Effector memory CD4-positive, alpha-beta T cell (primary cell): ENCODE measurements at regions not wholly inside any gene's neighbourhood (a gene's known extent, or its start where the extent isn't known, plus 50 kb on each side); places are given as distances from the start of the nearest gene placed in this dataset.

Experiments used
- DNase-seq, 3 donors: peaks; one replicate each; pipeline ENCODE4 v3.0.0-alpha.2; 2020
- H3K27ac ChIP-seq: 2 replicates; pipeline ENCODE4 v1.7.0; 2013; ENCODE audit warnings: mild to moderate bottlenecking, low read length, moderate library complexity; ENCODE audit not compliant: insufficient read depth, poor library complexity, severe bottlenecking
- H3K27me3 ChIP-seq: replicated peaks from 2 replicates; pipeline ENCODE4 v1.7.0; 2013; ENCODE audit warnings: mild to moderate bottlenecking, low read length; ENCODE audit not compliant: insufficient read depth, control insufficient read depth, poor library complexity, severe bottlenecking
- H3K36me3 ChIP-seq: 2 replicates; pipeline ENCODE4 v1.7.0; 2013; ENCODE audit warnings: mild to moderate bottlenecking, low read length, moderate library complexity; ENCODE audit not compliant: control insufficient read depth, insufficient read depth
- H3K4me1 ChIP-seq: 2 replicates; pipeline ENCODE4 v1.7.0; 2013; ENCODE audit warnings: low read length, mild to moderate bottlenecking; ENCODE audit not compliant: control insufficient read depth, insufficient read depth, poor library complexity, severe bottlenecking
- H3K4me3 ChIP-seq: 2 replicates; pipeline ENCODE4 v1.7.0; 2013; ENCODE audit warnings: low read length, low read depth, mild to moderate bottlenecking; ENCODE audit not compliant: insufficient read depth, poor library complexity, severe bottlenecking
- H3K9me3 ChIP-seq: 2 replicates; pipeline ENCODE4 v1.7.0; 2013; ENCODE audit warnings: mild to moderate bottlenecking, low read length, moderate library complexity; ENCODE audit not compliant: control insufficient read depth

DNA sequence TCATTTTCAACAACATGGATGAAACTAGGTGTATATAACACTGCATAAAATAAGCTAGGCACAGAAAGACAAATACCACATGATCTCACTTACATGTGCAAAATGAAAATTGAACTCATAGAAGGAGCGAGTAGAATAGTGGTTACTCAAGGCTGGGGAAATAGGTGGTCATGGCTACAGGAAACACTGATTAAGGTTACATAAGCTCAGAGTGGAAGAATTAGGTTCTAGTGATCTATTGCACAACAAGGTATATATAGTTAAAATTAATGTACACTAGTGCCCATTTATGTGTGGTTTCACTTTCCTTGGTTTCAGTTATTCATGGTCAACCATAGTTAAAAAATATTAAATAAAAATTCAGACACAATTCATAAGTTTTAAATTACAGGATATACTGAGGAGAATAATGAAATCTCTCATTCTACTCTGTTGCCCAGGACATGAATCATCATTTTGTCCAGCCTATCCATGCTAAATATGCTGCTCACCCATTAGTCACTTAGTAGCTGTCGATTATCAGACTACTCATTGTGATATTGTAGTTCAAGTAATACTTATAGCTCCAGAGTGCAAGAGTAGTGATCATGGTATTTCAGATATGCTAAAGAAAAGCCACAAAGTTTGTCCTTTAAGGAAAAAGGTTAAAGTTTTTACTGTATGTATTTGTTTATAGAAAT lies 1530.9 kb upstream of the LRRTM1 start:
- no peak for DNase-seq

GRCh38 chr2:81786811-81787210 lies 1482.3 kb upstream of the LRRTM1 start:
- no peaks in the 10 kb centered on the region for H3K36me3 ChIP-seq
- H3K4me3 ChIP-seq = no peak overlapping the region
- no peaks in the 10 kb centered on the region for H3K4me1 ChIP-seq
- H3K27me3 ChIP-seq = no peaks in the 10 kb centered on the region
- no peak overlapping the region for H3K27ac ChIP-seq
- no peaks in the 10 kb centered on the region for H3K9me3 ChIP-seq
- DNase-seq = no peak

More for the DNA sequence above, 1530.9 kb upstream of the LRRTM1 start:
- H3K36me3 ChIP-seq = no peaks in the 10 kb centered on the region
- H3K27ac ChIP-seq = no peak overlapping the region
- no peaks in the 10 kb centered on the region for H3K9me3 ChIP-seq
- H3K4me1 ChIP-seq = no peaks in the 10 kb centered on the region
- no peak overlapping the region for H3K4me3 ChIP-seq
- no peaks in the 10 kb centered on the region for H3K27me3 ChIP-seq

DNA sequence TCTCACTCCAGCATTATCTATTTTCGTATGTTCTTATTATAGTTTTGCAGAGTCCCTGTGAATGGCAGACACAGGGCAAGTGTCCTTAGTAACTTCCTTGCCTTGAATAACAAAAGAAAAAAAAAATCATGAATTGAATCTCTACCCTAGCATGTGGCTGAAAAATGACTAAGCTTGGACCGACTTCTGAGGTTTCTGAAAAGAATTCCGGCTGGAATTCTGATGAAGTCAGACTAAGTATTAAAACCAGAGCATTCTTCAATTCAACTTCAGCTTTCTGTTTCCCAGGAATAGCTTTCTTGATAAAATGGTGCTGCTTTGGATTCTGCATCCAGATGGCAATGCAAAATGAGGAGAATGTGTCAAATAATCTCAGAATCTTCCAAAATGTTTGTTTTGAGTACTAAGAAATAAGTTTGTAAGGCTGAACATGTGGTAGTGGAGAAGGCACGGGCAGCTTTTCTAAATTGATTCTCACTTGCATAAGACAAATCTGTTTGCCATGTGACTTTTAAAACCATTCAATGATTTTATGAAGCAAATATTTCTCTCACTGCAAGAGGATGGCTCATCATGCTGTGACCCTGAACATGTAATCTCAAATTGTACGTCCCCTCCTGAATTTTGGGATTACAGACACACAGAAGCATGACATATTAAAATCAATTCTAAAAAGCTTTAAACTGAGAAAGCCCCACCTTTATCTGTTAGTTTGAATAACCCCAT lies 1462.8 kb upstream of the LRRTM1 start:
- no peaks in the 10 kb centered on the region for H3K36me3 ChIP-seq
- H3K27ac ChIP-seq = no peak overlapping the region
- no peaks in the 10 kb centered on the region for H3K9me3 ChIP-seq
- no peak for DNase-seq
- H3K27me3 ChIP-seq = no peaks in the 10 kb centered on the region
- H3K4me1 ChIP-seq = no peaks in the 10 kb centered on the region
- no peak overlapping the region for H3K4me3 ChIP-seq

DNA sequence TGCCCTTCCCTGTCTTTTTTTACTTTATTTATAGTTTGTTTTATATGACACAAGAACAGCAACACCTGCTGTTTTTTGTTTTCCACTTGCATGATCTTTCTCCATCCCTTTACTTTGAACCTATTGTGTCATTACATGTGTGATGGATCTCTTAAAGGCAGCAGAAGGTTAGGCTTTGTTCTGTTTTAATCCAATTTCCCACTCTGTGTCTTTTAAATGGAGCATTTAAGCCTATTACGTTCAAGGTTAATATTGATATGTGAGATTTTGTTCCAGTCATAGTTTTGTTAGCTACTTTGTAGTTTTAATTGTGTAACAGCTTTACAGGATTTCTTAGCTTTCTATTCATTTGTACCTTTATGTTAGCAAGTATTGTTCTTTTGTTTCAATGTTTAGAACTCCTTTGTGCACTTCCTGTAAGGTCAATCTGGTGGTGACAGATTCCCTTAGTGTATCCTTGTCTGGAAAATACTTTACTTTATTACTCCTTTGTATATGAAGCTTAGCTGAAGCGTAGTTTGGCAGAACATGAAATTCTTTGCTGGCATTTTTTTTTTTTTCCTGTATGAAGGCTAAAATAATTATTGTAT lies 1443.0 kb upstream of the LRRTM1 start:
- Histone ChIP-seq H3K36me3 (no peaks in the 10 kb centered on the region), H3K4me1 (no peaks in the 10 kb centered on the region), H3K4me3 (no peak overlapping the region), H3K9me3 (peaks cover 5% of the 10 kb centered on the region), H3K27me3 (no peaks in the 10 kb centered on the region), H3K27ac (no peak overlapping the region)
- DNase-seq = no peak

- H3K4me3 ChIP-seq = no peak overlapping the region
- no peaks in the 10 kb centered on the region for H3K27me3 ChIP-seq
- no peaks in the 10 kb centered on the region for H3K9me3 ChIP-seq
- DNase-seq = no peak
- no peaks in the 10 kb centered on the region for H3K4me1 ChIP-seq
- H3K27ac ChIP-seq = no peak overlapping the region
- no peaks in the 10 kb centered on the region for H3K36me3 ChIP-seq
These were observed 1435.4 kb upstream of the LRRTM1 start for GRCh38 chr2:81739966-81740365.

GRCh38 chr2:81734981-81735380 lies 1430.4 kb upstream of the LRRTM1 start:
- no peak for DNase-seq
- H3K27ac ChIP-seq = no peak overlapping the region
- H3K27me3 ChIP-seq = no peaks in the 10 kb centered on the region
- H3K4me3 ChIP-seq = no peak overlapping the region
- no peaks in the 10 kb centered on the region for H3K9me3 ChIP-seq
- H3K4me1 ChIP-seq = no peaks in the 10 kb centered on the region
- no peaks in the 10 kb centered on the region for H3K36me3 ChIP-seq

DNA sequence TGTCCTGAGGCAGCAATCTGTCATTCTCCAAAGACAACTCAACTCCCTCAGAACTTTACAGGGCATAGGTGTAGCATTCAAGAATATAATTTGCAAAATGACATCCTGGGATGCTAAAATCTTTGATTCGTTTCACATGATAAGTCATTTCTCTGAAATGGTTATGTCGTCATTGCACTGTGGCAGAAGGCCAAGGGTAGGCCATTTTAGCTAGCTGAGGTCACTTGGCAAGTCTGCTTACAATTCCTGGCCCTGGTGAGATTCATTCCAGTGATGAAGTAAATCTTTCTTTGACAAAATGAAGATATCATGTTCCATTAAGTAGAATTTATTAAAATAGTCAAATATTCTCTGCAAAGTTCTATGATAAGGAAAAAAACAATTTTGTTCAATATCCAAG lies 1410.3 kb upstream of the LRRTM1 start:
- DNase-seq = no peak
- H3K27ac ChIP-seq = no peak overlapping the region
- no peaks in the 10 kb centered on the region for H3K36me3 ChIP-seq
- no peaks in the 10 kb centered on the region for H3K27me3 ChIP-seq
- no peaks in the 10 kb centered on the region for H3K9me3 ChIP-seq
- no peaks in the 10 kb centered on the region for H3K4me1 ChIP-seq
- H3K4me3 ChIP-seq = no peak overlapping the region

DNA sequence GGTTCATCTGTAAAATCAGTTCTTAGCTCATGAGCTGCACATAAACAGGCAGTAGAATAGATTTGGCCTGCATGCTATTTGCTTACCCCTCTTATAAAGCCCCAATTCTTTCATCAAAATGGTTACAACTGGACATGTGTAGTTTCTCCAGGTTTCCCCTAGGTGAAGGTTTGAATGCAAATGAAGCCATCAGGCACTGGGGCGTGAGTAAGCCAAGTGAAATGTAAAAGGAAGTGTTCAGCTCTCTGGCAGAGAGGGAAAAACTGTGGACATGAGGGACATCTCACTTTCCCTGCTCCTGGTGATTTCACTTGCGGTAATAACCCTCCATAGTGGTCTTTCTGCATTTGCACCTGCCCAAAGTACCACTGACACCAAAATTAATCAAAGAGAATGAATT lies 1402.3 kb upstream of the LRRTM1 start:
- Histone ChIP-seq H3K36me3 (no peaks in the 10 kb centered on the region), H3K27me3 (no peaks in the 10 kb centered on the region), H3K9me3 (no peaks in the 10 kb centered on the region), H3K4me3 (no peak overlapping the region), H3K4me1 (no peaks in the 10 kb centered on the region), H3K27ac (no peak overlapping the region)
- no peak for DNase-seq

- no peaks in the 10 kb centered on the region for H3K36me3 ChIP-seq
- no peak for DNase-seq
These were observed 1399.3 kb upstream of the LRRTM1 start for GRCh38 chr2:81703831-81704230.

DNA sequence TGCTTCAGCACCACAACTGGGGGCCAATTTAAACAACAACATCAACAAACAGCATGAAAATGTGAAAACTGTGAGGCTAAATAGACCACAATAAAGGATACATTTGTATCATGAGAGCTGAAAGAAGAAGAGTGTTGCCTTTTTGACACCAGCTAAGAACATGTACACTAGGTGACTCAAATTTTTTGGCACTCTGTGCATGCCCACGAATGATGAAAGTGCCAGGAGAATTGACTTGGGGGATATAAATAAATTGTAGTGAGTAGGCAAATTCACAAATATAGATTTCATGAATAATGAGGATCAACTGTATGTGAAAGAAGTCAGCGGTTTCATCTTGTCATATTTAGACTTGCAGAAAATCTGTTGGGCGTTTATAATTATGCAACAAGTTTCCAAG lies 1388.0 kb upstream of the LRRTM1 start:
- H3K27ac ChIP-seq = no peak overlapping the region
- H3K4me1 ChIP-seq = no peaks in the 10 kb centered on the region
- no peaks in the 10 kb centered on the region for H3K27me3 ChIP-seq
- DNase-seq = no peak
- no peak overlapping the region for H3K4me3 ChIP-seq
- H3K9me3 ChIP-seq = no peaks in the 10 kb centered on the region
- H3K36me3 ChIP-seq = no peaks in the 10 kb centered on the region

More at GRCh38 chr2:81703831-81704230, 1399.3 kb upstream of the LRRTM1 start:
- Histone ChIP-seq H3K9me3 (no peaks in the 10 kb centered on the region), H3K4me3 (no peak overlapping the region), H3K4me1 (no peaks in the 10 kb centered on the region), H3K27me3 (no peaks in the 10 kb centered on the region), H3K27ac (no peak overlapping the region)
